Skeletal muscle cell (primary cell): ENCODE measurements at regions not wholly inside any gene's neighbourhood (a gene's known extent, or its start where the extent isn't known, plus 50 kb on each side); places are given as distances from the start of the nearest gene placed in this dataset.

Source experiments
- DNase-seq: peaks from one replicate; pipeline ENCODE4 v3.0.0-alpha.2; 2010; ENCODE audit warnings: low read depth
- H3K4me3 ChIP-seq: 2 replicates; pipeline ENCODE4 v1.5.1; 2011; ENCODE audit warnings: low read depth, mild to moderate bottlenecking, control low read depth, low read length, moderate library complexity

GRCh38 chr5:15070907-15071306, 199.3 kb upstream of the ANKH start:
- no peak for DNase-seq
- H3K4me3 ChIP-seq = no peak overlapping the region

- no peak overlapping the region for H3K4me3 ChIP-seq
- no peak for DNase-seq
Measured at GRCh38 chr5:15069407-15069905, 197.9 kb upstream of the ANKH start.

GRCh38 chr5:15065091-15065490, 193.5 kb upstream of the ANKH start:
- no peak for DNase-seq
- no peak overlapping the region for H3K4me3 ChIP-seq

- H3K4me3 ChIP-seq = no peak overlapping the region
- no peak for DNase-seq
Measured at GRCh38 chr5:15064396-15064795, 192.8 kb upstream of the ANKH start.

GRCh38 chr5:15056988-15057592, 185.5 kb upstream of the ANKH start:
- no peak for DNase-seq
- no peak overlapping the region for H3K4me3 ChIP-seq

- DNase-seq = no peak
- H3K4me3 ChIP-seq = no peak overlapping the region
Measured at GRCh38 chr5:15044521-15044920, 172.9 kb upstream of the ANKH start.

- DNase-seq = no peak
- no peak overlapping the region for H3K4me3 ChIP-seq
Measured at GRCh38 chr5:15037247-15037908, 165.8 kb upstream of the ANKH start.

GRCh38 chr5:15034379-15034778, 162.8 kb upstream of the ANKH start:
- no peak overlapping the region for H3K4me3 ChIP-seq
- DNase-seq = no peak

- H3K4me3 ChIP-seq = no peak overlapping the region
- DNase-seq = no peak
Measured at GRCh38 chr5:15031180-15031579, 159.6 kb upstream of the ANKH start.

- H3K4me3 ChIP-seq = no peak overlapping the region
- no peak for DNase-seq
Measured at GRCh38 chr5:15027764-15028163, 156.2 kb upstream of the ANKH start.

- DNase-seq = no peak
- H3K4me3 ChIP-seq = no peak overlapping the region
Measured at GRCh38 chr5:15026944-15027343, 155.4 kb upstream of the ANKH start.

GRCh38 chr5:15026011-15026893, 154.7 kb upstream of the ANKH start:
- DNase-seq = no peak
- H3K4me3 ChIP-seq = no peak overlapping the region

- no peak overlapping the region for H3K4me3 ChIP-seq
- no peak for DNase-seq
Measured at GRCh38 chr5:15023846-15024245, 152.3 kb upstream of the ANKH start.

- no peak for DNase-seq
- H3K4me3 ChIP-seq = no peak overlapping the region
Measured at GRCh38 chr5:15023266-15023665, 151.7 kb upstream of the ANKH start.

GRCh38 chr5:15021266-15022046, 149.9 kb upstream of the ANKH start:
- H3K4me3 ChIP-seq = no peak overlapping the region
- DNase-seq = no peak

- DNase-seq = no peak
- no peak overlapping the region for H3K4me3 ChIP-seq
Measured at GRCh38 chr5:15020736-15021135, 149.2 kb upstream of the ANKH start.

- DNase-seq = no peak
- H3K4me3 ChIP-seq = no peak overlapping the region
Measured at GRCh38 chr5:15014809-15015208, 143.2 kb upstream of the ANKH start.

GRCh38 chr5:15013654-15014463, 142.3 kb upstream of the ANKH start:
- no peak for DNase-seq
- H3K4me3 ChIP-seq = no peak overlapping the region

GRCh38 chr5:15012061-15012460, 140.5 kb upstream of the ANKH start:
- no peak overlapping the region for H3K4me3 ChIP-seq
- DNase-seq = no peak
